A549 (cell line): ENCODE measurements at regions not wholly inside any gene's neighbourhood (a gene's known extent, or its start where the extent isn't known, plus 50 kb on each side); places are given as distances from the start of the nearest gene placed in this dataset.
"Not testable (repeated sequence)": the region's sequence is repeated elsewhere in the genome, so short reads cannot be mapped to it uniquely, and the experiment has no call there.

Experiments
- ATAC-seq, 2 experiments: fragments of 200-7000 bp in 1 of 2; fragments of >200 bp in 1 of 2; cut with Nextera tagmentation in 1 of 2; cut with Tn5 transposase in 1 of 2; 3 replicates each; pipeline versions ENCODE4 v1.8.0 to v1.9.1; 2018 to 2020; ENCODE audit warnings: mild to moderate bottlenecking in 1 of 2, moderate library complexity in 1 of 2
- CTCF ChIA-PET: fragments of 300-600 bp; sonication (Branson Sonifier 250); formaldehyde crosslinking; extraction: SDS; loops from one replicate; lab custom pipeline; 2021; ENCODE audit warnings: antibody characterized with exemption, inconsistent platforms; lab: Yijun Ruan, JAX
- POLR2A ChIA-PET: fragments of 350-600 bp; formaldehyde crosslinking; extraction: SDS; loops from one replicate; lab custom pipeline; 2021; ENCODE audit warnings: antibody characterized with exemption, inconsistent platforms; lab: Yijun Ruan, JAX
- DNase-seq, 2 experiments: peaks; one replicate each; pipeline versions ENCODE4 v3.0.0 to v3.0.0-alpha.2; 2011 to 2016; ENCODE audit warnings: low read depth in 1 of 2, low spot score in 1 of 2
- FAIRE-seq: peaks from 2 replicates; lab custom pipeline; 2011; peaks lifted over from hg19 to GRCh38; lab: Jason Lieb, UNC
- H3K27ac ChIP-seq, 2 experiments: fragments of >200 bp; sonication (Bioruptor Twin); formaldehyde crosslinking; 3 replicates each; pipeline ENCODE4 v1.5.1; 2016 to 2017
- H3K4me1 ChIP-seq: fragments of >200 bp; sonication (Bioruptor Twin); formaldehyde crosslinking; 3 replicates; pipeline ENCODE4 v1.6.1; 2016
- H3K4me2 ChIP-seq: fragments of >200 bp; sonication (Bioruptor Twin); formaldehyde crosslinking; 3 replicates; pipeline ENCODE4 v1.6.1; 2016
- H3K4me3 ChIP-seq: fragments of >200 bp; sonication (Bioruptor Twin); formaldehyde crosslinking; 3 replicates; pipeline ENCODE4 v1.5.1; 2016
- H3K9me3 ChIP-seq: fragments of >200 bp; sonication (Bioruptor Twin); formaldehyde crosslinking; 3 replicates; pipeline ENCODE4 v1.6.1; 2016
- BHLHE40 ChIP-seq: IDR thresholded peaks from 2 replicates; pipeline ENCODE4 v1.6.1; 2012; ENCODE audit warnings: low read depth, low read length, inconsistent platforms
- CBX8 ChIP-seq: fragments of 200-600 bp; sonication (generic); IDR thresholded peaks from 2 replicates; pipeline ENCODE4 v1.6.1; 2016
- EHMT2 ChIP-seq: fragments of 200-600 bp; sonication (generic); IDR thresholded peaks from 2 replicates; pipeline ENCODE4 v1.6.1; 2016; ENCODE audit warnings: antibody characterized with exemption, low read depth, mild to moderate bottlenecking, moderate library complexity
- ELK1 ChIP-seq: fragments of 150-350 bp; IDR thresholded peaks from 2 replicates; pipeline ENCODE4 v1.6.1; 2014; ENCODE audit warnings: low read depth, mild to moderate bottlenecking, low read length
- EP300 ChIP-seq, 2 experiments: fragments of >200 bp; sonication (Bioruptor Twin); formaldehyde crosslinking; IDR thresholded peaks; 2 replicates in 1 of 2; 3 replicates in 1 of 2; pipeline ENCODE4 v1.6.1; 2016 to 2017
- FOSB ChIP-seq: fragments of 250-450 bp; sonication (Bioruptor Pico); IDR thresholded peaks from 2 replicates; pipeline ENCODE4 v1.5.0; 2020; ENCODE audit warnings: mild to moderate bottlenecking, moderate library complexity
- HDAC2 ChIP-seq: fragments of 200-600 bp; sonication (generic); IDR thresholded peaks from 2 replicates; pipeline ENCODE4 v1.6.1; 2016
- HMGXB4 ChIP-seq: fragments of 250-450 bp; sonication (Bioruptor Pico); IDR thresholded peaks from 2 replicates; pipeline ENCODE4 v1.5.0; 2021; ENCODE audit warnings: mild to moderate bottlenecking, moderate library complexity, borderline replicate concordance
- HOXB13 ChIP-seq: fragments of 250-450 bp; sonication (Bioruptor Pico); IDR thresholded peaks from 2 replicates; pipeline ENCODE4 v1.5.0; 2020; ENCODE audit warnings: low read depth, mild to moderate bottlenecking, moderate library complexity
- JUNB ChIP-seq: fragments of >200 bp; sonication (Bioruptor Twin); formaldehyde crosslinking; IDR thresholded peaks from 2 replicates; pipeline ENCODE4 v1.6.1; 2016
- MAX ChIP-seq: IDR thresholded peaks from 2 replicates; pipeline ENCODE4 v1.6.1; 2012
- MAZ ChIP-seq: fragments of 150-350 bp; IDR thresholded peaks from 2 replicates; pipeline ENCODE4 v1.6.1; 2014; ENCODE audit warnings: antibody characterized with exemption, low read depth, low read length, borderline replicate concordance
- NR3C1 ChIP-seq: fragments of >200 bp; sonication (Bioruptor Twin); formaldehyde crosslinking; IDR thresholded peaks from 3 replicates; pipeline ENCODE4 v1.6.1; 2017
- PBX3 ChIP-seq: IDR thresholded peaks from 2 replicates; pipeline ENCODE4 v1.6.1; 2012
- RCOR1 ChIP-seq: fragments of 150-350 bp; IDR thresholded peaks from 2 replicates; pipeline ENCODE4 v1.6.1; 2014; ENCODE audit warnings: antibody characterized with exemption, low read length, low read depth
- RNF2 ChIP-seq: fragments of 200-600 bp; sonication (generic); IDR thresholded peaks from 2 replicates; pipeline ENCODE4 v1.6.1; 2016; ENCODE audit warnings: low read depth, mild to moderate bottlenecking, antibody characterized with exemption, moderate library complexity, borderline replicate concordance
- SMC3 ChIP-seq: fragments of >200 bp; sonication (Bioruptor Twin); formaldehyde crosslinking; IDR thresholded peaks from 3 replicates; pipeline ENCODE4 v1.6.1; 2018; ENCODE audit warnings: inconsistent platforms
- SREBF2 ChIP-seq: fragments of 450-650 bp; IDR thresholded peaks from 2 replicates; pipeline ENCODE4 v1.6.1; 2014; ENCODE audit warnings: mild to moderate bottlenecking, moderate library complexity
- WGBS: methylation state at CpG from one replicate; pipeline ENCODE4 v1.1.6; 2017; ENCODE audit errors: missing lambda C conversion rate; 5-methylcytosine and 5-hydroxymethylcytosine counted together

- TF ChIP-seq HOXB13 (CRISPR knock-in tag) (no peak), FOSB (CRISPR knock-in tag) (no peak), EHMT2 (no peak)
- TF ChIP-seq, all 56 proteins: peak for 0
Observed at GRCh38 chr1:118381197-118381869, 196.3 kb upstream of the SPAG17 start (continued).

GRCh38 chr1:118377183-118377582 lies 192.2 kb upstream of the SPAG17 start:
- POLR2A ChIA-PET, CTCF ChIA-PET, FAIRE-seq: not testable (repeated sequence)

GRCh38 chr1:118371612-118372011 lies 186.6 kb upstream of the SPAG17 start:
- ChIA-PET CTCF (no interaction called here), POLR2A (no interaction called here)
- ATAC-seq (no peak), DNase-seq (no peak), FAIRE-seq (no peak)
- no peak overlapping the region for H3K27ac ChIP-seq
- no peak overlapping the region for H3K4me3 ChIP-seq
- H3K4me1 ChIP-seq: no peaks in the 10 kb centered on the region
- TF ChIP-seq CBX8 (no peak), HOXB13 (CRISPR knock-in tag) (no peak), HDAC2 (no peak), BHLHE40 (no peak), JUNB (no peak)
- no peaks in the 10 kb centered on the region for H3K9me3 ChIP-seq
- H3K4me2 ChIP-seq: no peak overlapping the region

More at GRCh38 chr1:118377183-118377582, 192.2 kb upstream of the SPAG17 start:
- ATAC-seq, H3K4me3 ChIP-seq, H3K27ac ChIP-seq, DNase-seq, H3K4me1 ChIP-seq, H3K4me2 ChIP-seq, H3K9me3 ChIP-seq: not testable (repeated sequence)
- 5% methylated on average over 2 of the region's 2 CpGs for WGBS

- Histone ChIP-seq H3K4me2 (no peak overlapping the region), H3K9me3 (no peaks in the 10 kb centered on the region), H3K27ac (no peak overlapping the region), H3K4me3 (no peak overlapping the region), H3K4me1 (no peaks in the 10 kb centered on the region)
- no peak for FAIRE-seq
- ChIA-PET POLR2A (no interaction called here), CTCF (no interaction called here)
- TF ChIP-seq ELK1: no peak
- TF ChIP-seq HMGXB4 (CRISPR knock-in tag): no peak
- no peak for TF ChIP-seq MAX
- TF ChIP-seq MAZ: no peak
- no peak for TF ChIP-seq RNF2
- TF ChIP-seq EP300 (IDR thresholded peaks at IDR 0.05): no peak
- no peak for TF ChIP-seq RCOR1
- no peak for TF ChIP-seq SREBF2
- TF ChIP-seq SMC3: no peak
- TF ChIP-seq PBX3: no peak
- no peak for TF ChIP-seq NR3C1
- no peak for DNase-seq
- ATAC-seq: no peak
Observed at GRCh38 chr1:118370861-118371260, 185.8 kb upstream of the SPAG17 start.
